ENCODE measurements at regions not wholly inside any gene's neighbourhood (a gene's known extent, or its start where the extent isn't known, plus 50 kb on each side); places are given as distances from the start of the nearest gene placed in this dataset.

GRCh38 chr6:15993716-15994228 lies 135.1 kb upstream of the MYLIP start:
- no peak for DNase-seq

GRCh38 chr6:15990179-15990578 lies 138.7 kb upstream of the MYLIP start:
- DNase-seq, result no peak

GRCh38 chr6:15989397-15989796 lies 139.5 kb upstream of the MYLIP start:
- DNase-seq, result no peak

- DNase-seq, result peak; percentile 77
These were observed 141.3 kb upstream of the MYLIP start for GRCh38 chr6:15987569-15987968.

GRCh38 chr6:15986027-15986629 lies 142.8 kb upstream of the MYLIP start:
- DNase-seq, result no peak

GRCh38 chr6:15985379-15985959 lies 143.4 kb upstream of the MYLIP start:
- DNase-seq, result no peak

- DNase-seq, result no peak
These were observed 146.9 kb upstream of the MYLIP start for GRCh38 chr6:15981956-15982355.

GRCh38 chr6:15980801-15981200 lies 148.1 kb upstream of the MYLIP start:
- DNase-seq, result no peak

- no peak for DNase-seq
These were observed 150.5 kb upstream of the MYLIP start for GRCh38 chr6:15978426-15978825.

GRCh38 chr6:15977050-15977449 lies 151.8 kb upstream of the MYLIP start:
- no peak for DNase-seq

GRCh38 chr6:15974817-15975216 lies 154.1 kb upstream of the MYLIP start:
- no peak for DNase-seq

GRCh38 chr6:15970517-15970916 lies 158.4 kb upstream of the MYLIP start:
- DNase-seq, result no peak

- DNase-seq, result no peak
These were observed 159.6 kb upstream of the MYLIP start for GRCh38 chr6:15969236-15969778.

- no peak for DNase-seq
These were observed 160.4 kb upstream of the MYLIP start for GRCh38 chr6:15968519-15968918.

- DNase-seq, result no peak
These were observed 162.8 kb upstream of the MYLIP start for GRCh38 chr6:15966000-15966520.

GRCh38 chr6:15962449-15962764 lies 166.5 kb upstream of the MYLIP start:
- DNase-seq, result no peak

GRCh38 chr6:15961635-15962448 lies 167.0 kb upstream of the MYLIP start:
- no peak for DNase-seq

- DNase-seq, result no peak
These were observed 167.9 kb upstream of the MYLIP start for GRCh38 chr6:15960740-15961634.

GRCh38 chr6:15957655-15958169 lies 171.2 kb upstream of the MYLIP start:
- DNase-seq, result no peak

GRCh38 chr6:15956205-15957106 lies 172.4 kb upstream of the MYLIP start:
- no peak for DNase-seq

- DNase-seq, result no peak
These were observed 173.4 kb upstream of the MYLIP start for GRCh38 chr6:15955484-15955883.
